Islet precursor cell (in vitro differentiated cells): ENCODE measurements at regions not wholly inside any gene's neighbourhood (a gene's known extent, or its start where the extent isn't known, plus 50 kb on each side); places are given as distances from the start of the nearest gene placed in this dataset.

Experiments
- DNase-seq: peaks from one replicate; pipeline ENCODE4 v3.0.0-alpha.2; 2018

DNA sequence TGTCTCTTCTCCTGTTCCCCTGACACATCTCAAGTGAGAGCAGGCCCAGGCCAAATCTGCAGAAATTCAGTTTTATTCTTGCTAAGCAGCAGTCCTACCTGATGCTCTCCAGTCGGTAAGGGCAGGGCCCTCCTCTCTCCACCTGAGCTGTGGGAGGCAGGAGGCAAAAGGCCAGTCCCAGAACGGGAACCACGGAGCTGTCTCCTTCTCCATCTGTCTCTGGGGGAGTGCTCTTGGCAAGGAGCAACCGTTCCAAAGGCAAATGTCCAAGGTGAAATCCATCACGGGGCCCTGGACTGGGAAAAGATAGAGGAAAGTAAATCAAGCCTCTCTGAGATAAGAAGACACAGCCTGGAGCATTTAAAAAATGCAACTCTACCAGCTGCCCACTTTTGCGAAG is 65.2 kb upstream of the CDON start:
- no peak for DNase-seq

DNA sequence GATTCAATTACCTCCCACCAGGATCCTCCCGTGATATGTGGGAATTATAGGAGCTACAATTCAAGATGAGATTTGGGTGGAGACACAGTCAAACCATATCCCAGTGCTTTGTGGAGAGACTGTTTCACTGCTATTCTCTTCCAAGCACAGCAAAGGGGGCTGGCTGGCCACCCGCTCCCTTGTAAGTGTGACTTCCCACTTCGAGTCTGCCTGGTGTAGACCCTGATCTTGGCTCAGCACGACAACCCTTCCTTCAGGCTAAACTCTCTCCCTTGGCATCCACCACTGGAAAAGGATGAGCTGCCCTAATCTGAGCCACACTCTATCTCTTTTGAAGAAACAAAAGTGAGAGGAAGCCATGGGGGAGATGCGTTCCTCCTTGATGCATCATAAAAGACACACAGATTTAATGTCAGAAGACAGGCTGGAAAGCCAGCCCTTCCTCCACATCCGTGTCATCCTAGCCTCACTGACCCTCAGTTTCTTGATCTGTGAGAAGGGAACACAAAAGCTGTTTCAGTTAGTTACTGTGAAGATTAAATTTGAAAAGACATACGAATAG is 64.7 kb upstream of the CDON start:
- DNase-seq: no peak

DNA sequence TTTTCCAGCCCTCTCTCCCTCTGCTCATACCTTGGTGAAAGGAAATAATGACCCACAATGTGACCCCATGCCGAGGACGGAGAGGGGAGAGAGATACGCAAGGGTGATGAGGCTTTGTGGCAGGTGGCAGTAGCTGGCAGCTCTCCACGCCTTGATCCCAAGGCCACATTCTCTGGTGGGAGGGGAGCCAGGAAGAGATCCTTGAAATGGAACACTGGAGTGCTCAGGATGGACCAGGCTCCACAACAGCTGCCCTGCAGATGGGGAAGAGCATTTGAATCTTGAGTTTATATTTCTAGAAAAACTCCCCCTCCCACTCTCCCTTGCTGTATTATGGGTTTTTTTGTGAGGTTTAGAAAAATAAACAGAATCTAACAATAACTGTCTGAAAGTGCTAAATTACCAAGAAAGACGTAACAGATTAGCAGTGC is 61.6 kb upstream of the CDON start:
- no peak for DNase-seq

DNA sequence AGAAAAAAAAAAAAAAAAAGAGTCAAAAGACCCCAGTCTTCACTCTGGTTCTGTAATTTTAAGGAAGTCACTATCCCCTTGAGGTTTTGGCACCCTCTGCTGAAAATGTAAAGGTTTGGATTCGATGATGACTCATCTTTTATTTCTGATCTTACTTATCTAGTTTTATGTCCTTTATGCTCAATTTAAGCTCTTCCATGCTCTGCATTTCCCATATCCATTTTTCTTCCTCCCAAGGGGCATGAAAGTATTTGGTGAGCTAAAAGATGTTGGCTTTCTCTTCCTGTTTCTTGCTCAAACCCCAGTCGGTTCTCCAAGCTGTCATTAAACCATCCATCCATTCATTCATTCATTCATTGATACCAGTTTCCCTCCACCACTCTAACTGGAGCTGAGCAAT is 61.0 kb upstream of the CDON start:
- no peak for DNase-seq

DNA sequence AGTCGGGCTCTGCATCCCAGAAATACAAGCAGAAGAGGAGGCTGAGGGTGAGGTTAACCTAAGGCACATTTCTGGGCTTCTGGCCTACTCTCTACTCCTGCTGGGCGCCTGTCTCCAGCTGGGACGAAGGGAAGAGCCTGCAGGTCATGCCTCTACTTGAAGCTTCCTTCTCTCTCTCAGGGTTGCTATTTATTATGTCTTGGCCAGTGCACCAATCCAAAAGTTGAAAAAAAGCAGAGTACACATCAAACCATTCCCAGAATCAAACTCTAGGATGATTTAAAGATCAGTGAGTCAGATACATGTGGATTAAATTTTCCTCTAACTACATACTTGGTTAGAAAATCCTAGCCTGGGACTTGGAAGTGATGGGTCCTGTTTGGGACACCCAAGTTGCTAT is 60.2 kb upstream of the CDON start:
- no peak for DNase-seq

DNA sequence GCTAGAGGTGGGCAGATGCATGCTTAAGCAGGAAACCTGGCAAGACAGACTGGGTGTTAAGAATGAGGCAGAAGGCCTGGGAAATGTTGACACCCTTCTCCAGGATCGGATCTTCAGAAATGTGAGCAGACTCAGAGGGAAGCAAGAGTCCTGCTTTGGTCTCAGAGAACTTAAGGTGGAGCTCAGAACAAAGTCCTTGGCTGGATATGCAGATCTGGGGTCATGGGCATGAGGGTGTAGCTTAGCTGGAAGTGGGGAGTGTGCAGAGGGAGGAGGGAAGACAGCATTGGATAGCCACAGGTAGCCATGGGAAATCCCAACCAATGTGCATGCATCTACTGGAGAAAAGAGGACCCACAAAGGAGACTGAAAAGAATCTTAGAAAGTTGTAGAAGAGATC is 58.6 kb upstream of the CDON start:
- no peak for DNase-seq

DNA sequence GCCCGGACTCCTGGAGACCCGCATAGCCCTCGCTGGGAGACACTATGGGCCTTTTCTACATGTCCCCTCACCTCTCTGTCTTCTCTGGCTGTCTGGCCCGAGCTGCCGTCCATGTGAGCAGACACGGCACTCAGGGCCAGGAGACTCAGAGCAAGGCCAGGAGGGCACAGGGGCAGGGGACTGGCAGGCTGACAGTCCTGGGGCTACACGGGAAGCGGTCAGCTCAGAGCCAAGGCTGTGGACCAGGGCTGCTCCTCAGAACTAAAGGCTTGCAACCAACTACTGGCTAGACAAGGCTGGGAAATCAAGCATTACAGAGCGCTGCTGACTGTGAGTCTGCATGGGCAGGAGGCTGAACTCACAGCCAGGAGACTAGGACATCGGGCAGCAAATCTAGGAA is 56.1 kb upstream of the CDON start:
- DNase-seq: no peak

DNA sequence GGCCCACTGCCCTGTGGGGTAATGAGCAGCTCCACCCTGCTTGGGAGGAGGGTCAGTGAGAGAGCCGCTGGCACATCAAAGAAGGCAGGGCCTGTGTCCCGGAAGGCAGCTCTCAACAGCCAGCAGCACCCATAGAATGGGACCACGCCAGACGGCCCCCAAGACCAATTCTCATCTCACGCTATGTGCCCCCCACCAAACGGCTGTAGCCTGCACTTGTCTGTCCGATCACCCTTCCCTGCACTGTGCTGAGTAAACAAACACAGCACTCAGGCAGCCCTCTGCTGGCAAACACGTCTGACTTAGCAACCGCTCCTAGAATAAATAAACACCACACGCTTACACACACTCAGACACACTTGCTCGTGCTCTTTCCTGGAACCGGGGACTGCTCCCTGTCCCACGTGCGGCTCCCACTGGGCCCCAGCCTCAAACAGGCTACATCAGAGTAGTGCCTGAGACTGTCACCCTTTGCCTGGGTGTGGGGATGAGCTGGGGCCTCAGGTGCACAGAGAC is 53.2 kb upstream of the CDON start:
- DNase-seq: peak; percentile 81

DNA sequence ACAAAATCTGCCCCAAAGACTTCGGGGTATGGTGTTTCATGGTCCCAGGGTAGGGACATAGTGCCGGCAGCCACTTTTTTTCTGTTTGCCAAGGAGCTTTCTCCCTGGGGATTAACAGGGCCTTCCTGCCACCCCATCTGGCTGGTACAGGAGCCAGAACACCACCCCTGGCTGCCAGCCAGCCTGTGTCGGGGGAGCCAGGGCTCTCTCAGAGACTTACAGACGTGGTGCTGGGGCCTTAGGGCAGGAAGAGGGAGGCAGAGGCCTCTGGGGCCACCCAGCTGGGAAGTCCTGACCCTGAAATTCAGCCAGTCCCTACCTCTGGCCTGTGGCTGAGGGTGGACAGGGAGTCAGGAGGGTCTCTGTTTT is 52.4 kb upstream of the CDON start:
- no peak for DNase-seq

DNA sequence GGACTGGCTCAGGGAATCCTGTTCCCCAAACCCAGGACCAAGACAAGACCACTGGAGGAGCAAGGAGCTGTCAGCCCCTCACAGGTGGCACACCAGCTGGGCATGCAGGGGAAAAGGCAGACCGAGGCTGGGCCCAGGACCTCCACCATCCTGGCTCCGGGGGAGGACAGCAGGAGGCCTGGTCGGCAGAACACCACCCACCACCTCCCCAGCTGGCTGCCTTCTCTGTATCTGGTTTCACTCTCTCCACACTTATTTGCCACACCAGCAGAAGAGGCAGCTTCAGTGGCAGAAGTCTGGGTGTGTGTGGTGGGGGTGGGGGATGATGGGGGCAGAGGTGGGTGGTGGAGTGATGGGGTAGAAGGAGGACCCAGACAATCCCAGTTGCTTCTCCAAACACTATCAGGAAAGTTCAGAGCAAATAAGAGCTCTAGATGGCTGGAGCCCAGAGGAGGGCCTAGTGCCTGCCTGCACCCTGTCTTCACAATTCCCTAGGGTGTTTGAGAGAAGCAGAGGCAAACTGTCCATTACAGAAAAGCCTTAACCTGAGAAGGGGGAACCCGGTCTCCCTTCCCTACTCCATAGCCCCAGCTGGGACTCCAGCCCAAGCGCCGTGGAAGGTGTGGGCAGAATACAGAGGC is 51.9 kb upstream of the CDON start:
- DNase-seq: no peak

DNA sequence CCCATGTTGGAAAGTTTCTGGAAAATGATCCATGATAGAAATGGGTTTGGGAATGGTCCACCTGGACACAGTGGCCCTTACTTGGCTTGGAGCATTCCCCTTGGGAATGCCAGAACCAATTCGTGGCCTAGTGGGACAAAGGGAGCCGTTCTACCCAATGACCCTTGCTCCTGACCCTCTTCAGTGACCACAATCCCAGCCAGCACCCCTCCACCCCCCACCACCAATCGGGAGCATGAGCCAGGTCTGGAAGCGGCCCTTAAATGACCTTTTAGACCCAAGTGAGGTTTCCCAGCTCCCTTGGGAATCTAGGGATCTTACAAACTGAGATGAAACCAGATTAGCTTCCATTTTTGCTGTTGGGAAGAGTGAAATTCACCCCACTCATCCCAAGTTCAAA is 51.3 kb upstream of the CDON start:
- no peak for DNase-seq

DNA sequence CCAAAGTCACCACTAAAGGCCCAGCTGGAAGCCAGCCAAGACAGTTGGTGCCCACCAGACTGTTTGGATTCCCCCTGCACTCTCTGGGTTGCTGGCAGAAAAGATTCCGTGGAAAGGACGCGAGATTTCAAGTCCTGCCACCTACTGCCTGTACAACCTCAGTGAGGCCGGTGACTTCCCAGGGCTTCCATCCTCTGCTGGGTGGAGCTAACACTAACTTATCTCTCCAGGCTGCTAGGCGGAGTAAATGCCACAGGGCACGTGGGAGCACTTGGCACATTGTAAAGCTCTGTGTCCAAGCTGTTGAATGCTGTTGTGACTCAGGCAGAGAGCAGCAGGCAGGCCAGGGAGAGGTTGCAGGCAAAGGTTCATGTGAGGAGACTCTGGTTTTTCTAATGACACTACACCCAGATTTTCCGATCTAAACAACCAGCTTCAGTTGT is 50.9 kb upstream of the CDON start:
- peak; percentile 94 for DNase-seq

DNA sequence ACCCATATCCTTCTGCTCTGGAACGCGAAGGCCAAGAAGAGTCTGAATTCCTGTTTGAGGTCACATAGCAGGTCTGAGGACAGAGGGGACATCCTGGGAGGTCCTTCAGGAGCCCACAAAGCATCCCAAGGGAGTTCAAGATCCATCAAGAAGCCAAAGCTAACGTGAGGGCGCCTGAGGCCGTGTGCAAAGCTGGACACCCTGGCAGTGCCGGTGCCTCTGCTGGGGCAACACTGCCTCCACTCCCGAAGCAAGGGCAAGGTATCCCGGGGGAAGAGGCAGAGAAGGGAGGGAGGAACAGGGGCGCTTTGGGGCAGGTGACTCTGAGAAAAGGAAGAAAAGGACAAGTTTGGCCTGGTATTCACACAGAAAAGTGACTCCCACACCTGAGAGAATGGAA is 50.3 kb upstream of the CDON start:
- DNase-seq: no peak

DNA sequence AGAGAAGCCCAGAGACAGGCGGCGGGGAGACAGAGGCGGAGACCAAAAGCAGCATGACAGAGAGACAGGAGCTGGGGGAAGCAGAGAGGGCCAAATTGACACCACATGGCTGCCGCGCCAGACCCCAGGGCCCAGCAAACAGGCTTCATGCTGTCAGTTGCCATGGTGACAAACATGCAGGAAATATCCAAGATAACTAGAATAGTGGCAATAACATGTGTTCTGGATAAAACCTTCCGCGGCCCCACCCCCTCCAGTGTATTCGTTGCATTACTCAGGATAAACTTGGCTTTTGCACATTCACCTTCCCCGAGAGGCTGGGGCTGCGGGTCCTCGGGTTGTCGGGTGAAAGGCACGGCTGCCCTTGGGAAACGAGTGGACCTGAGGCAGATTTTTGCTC is 49.9 kb upstream of the CDON start:
- no peak for DNase-seq
